HG03103 (cell line): ENCODE measurements at regions not wholly inside any gene's neighbourhood (a gene's known extent, or its start where the extent isn't known, plus 50 kb on each side); places are given as distances from the start of the nearest gene placed in this dataset.

ENCODE experiments used
- ATAC-seq: cut with Tn5 transposase; IDR thresholded peaks from one replicate; pipeline ENCODE4 v1.9.1; 2021; ENCODE audit warnings: low read depth; ENCODE audit not compliant: unreplicated experiment

DNA sequence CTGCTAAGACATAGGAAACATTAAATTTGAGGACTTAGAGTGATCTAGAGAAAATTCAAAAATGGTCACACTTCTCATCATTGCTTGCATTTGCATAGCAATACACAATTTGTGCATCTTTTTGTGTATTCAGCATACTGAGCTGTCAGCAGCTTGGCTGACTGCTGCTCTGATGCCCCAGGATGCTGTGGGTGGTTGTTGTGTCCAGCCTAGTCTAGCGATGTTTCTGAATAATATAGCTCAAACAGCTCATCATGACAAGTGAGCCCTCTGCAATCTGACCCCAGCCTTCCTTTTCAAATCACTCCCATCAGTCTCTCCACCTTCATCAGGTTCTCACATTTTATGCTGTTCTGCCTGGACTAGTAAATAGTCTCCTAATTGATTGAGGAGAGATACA is 483.7 kb upstream of the SPHKAP start:
- ATAC-seq, result no peak

DNA sequence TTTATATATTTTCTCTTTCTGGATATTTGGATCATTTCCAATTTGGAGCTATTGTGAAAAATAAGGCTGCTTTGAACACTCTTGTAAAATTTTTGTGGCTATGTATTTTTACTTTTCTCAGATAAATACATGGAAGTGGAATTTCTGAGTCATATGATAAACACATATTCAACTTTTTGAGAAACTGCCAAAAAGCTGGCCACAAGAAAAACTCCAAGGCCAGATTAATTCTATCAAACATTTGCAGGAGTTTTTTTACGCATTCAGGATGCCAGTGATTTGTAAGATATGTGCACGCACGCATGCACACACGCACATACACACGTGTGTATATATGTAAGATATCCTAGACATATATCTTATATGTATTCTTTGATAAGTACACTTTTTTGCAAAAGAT is 477.5 kb upstream of the SPHKAP start:
- ATAC-seq, result no peak

DNA sequence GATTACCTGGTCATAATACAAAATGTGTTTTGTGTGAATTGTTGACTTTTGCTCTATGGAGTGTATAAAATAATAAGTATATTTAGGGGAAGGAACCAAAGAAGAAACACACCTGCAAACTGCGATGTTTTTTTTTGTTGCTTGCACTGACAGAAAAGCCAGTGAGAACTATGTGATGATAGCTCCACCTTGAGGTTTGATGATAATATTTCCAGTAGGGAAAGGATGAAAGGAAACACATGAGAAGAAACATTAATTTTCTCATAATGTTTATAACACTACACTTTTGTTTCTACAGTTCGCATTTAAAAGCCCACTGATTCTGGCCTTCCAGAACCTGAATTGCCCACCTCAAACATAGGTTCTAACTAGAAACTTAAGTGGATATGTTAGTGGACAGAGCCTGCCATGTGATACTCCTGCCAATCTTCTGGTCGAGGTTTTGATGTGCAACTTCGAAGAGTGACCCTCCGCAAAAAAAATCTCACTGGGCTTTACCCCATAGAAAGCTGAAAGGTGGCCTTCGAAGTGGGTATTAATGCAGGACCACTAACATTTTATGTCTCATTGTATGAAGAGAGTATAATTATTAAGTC is 476.4 kb upstream of the SPHKAP start:
- ATAC-seq, result no peak

GRCh38 chr2:228655331-228655730 is 473.8 kb upstream of the SPHKAP start:
- ATAC-seq, result no peak

- ATAC-seq, result no peak
These were observed 473.2 kb upstream of the SPHKAP start for GRCh38 chr2:228654707-228655106.

DNA sequence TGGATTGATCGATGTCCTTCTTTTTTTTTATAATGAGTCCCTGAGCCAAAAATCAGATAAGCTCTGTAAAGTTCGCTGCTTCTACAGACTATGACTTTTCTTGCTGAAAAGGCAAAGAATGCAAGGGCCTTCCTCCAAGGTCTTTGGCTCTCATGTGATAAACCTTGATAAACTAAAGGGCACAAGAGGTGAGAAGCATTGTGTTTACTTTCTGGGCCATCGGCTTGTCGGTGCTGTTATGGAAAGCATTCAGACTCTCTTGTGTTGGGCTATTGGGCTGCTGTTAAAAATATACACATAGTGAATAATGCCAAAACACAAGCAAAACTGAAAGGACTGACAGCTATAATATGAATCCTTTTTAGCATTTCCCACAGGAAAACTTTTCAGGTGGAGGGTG is 472.4 kb upstream of the SPHKAP start:
- no peak for ATAC-seq

GRCh38 chr2:228652366-228652765 is 470.9 kb upstream of the SPHKAP start:
- no peak for ATAC-seq

- ATAC-seq, result no peak
These were observed 468.4 kb upstream of the SPHKAP start for GRCh38 chr2:228649876-228650275.

- ATAC-seq, result no peak
These were observed 468.0 kb upstream of the SPHKAP start for GRCh38 chr2:228649447-228649846.

DNA sequence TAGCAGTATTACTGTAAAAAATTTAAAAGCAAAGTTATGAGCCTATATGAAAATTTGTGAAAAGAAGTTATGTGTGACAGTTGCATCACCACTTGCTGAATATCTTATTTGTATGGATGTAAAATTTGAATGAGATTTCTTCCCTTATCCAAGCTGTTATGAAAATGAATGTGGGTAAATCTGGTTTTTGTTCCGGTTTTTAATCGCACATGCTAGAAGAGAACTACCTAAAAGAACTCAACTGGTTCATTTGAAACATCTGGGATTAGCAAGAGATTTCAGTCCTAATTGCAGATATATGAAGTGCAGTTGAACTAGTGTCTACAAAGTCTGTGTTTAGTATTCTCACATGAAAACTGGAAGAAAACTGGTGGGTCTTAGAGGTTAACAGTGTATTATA is 467.1 kb upstream of the SPHKAP start:
- ATAC-seq, result no peak

- no peak for ATAC-seq
These were observed 464.6 kb upstream of the SPHKAP start for GRCh38 chr2:228646061-228646460.

- ATAC-seq, result no peak
These were observed 462.7 kb upstream of the SPHKAP start for GRCh38 chr2:228644199-228644598.

DNA sequence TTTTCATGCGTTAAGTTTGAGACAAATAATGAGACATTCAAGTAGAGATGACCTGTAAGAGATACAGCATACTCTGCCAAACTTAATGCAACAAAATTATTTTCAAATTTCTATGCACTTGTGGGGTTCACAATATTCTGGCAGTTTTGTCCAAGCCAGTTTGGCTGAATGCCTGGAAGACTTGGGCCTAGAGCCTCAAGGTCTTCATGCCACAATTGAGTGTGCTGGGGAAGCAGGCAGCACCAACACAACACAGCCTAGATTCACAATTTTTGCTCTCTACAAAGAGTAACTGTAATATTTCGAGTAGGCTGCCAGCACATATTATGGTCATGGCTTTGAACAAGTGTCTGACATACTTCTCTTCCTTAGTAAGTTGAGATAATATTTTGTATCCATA is 461.4 kb upstream of the SPHKAP start:
- no peak for ATAC-seq

DNA sequence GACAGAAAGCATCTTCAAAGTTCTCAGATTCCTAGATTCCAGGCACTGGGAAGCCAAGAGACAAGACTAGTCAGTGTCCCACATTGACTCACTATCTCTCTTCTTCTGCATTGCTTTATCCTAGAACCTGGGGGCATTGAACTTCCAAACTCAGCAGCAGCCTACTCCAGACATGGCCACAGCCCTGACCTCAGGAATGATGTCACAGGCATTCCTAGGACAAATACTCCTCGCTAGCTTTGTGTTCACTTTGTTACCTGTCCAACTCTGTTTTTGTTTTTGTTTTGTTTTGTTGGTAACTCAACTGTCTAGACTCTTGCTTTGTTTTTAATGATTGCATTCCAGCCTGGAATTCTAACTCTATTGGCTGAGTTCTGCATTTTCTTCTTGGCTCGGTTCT is 449.3 kb upstream of the SPHKAP start:
- ATAC-seq, result no peak

GRCh38 chr2:228629251-228629650 is 447.8 kb upstream of the SPHKAP start:
- ATAC-seq, result no peak

DNA sequence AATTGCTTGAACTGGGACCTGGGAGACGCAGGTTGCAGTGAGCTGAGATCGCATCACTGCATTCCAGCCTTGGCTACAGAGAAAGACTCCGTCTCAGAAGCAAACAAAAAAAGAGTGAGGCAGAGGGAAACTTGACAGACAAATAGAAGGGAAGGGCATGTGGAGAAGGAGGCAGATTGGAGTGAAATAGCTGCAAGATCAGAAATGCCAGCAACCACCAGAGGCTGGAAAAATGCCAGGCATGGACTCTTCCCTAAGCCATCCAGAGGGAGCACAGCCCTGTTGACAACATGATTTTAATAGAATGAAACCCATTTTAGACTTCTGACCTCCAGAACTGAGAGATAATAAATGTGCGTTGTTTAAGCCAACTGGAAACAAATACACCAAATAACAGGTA is 447.2 kb upstream of the SPHKAP start:
- no peak for ATAC-seq

DNA sequence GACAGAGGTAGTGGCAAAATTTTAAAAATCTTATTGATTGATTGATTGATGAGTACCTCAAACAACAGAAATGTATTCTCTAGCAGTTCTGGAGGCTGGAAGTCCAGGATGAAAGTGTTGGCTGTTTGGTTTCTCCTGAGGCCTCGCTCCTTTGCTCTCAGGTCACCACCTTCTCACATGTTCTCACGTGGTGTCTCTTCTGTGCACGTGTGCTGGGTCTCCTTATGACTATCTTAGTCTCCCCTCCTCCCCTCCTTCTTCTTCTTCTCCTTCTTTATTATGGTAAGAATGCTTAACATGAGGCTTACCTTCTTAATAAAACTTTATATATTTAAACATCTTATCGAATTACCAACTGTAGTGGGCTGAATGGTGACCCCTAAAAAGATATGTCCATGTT is 446.0 kb upstream of the SPHKAP start:
- no peak for ATAC-seq

DNA sequence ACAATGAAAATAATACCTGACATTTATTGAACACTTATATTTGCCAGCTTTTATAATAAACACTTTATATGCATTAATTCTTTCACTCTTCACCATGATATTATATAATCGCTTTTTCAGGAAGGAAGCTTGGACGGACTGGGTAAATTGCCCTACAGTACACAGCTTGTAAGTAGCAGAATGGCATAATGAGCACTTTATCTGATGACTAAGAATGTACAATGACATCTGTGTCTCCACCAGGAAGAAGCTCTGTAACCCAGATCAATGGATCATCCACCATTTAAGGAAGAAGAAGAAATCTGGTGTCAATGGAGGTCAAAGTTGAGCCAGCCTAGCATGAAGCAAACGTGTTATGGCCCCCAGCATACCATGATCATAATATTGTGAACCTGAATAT is 444.0 kb upstream of the SPHKAP start:
- ATAC-seq, result no peak

DNA sequence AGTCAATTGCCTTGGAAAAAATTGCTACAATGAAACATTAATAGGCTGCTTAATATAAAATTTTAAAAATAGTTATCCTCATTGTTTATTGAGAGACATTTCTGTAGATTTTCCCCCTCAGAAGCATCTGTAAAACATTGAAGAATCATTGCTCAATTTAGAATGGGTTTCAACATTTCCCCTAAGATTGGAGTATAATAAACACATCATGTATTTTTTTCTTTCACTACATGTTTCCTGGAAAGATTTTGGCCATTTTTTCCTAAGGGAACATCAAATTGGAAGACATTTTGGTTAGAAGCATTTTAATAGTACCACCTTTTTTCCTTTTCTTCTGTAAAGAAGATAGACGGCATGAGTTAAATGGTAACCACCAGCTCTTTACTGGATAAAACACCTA is 443.2 kb upstream of the SPHKAP start:
- ATAC-seq, result no peak

GRCh38 chr2:228615496-228615895 is 434.0 kb upstream of the SPHKAP start:
- no peak for ATAC-seq

- ATAC-seq, result no peak
These were observed 433.3 kb upstream of the SPHKAP start for GRCh38 chr2:228614741-228615140.

DNA sequence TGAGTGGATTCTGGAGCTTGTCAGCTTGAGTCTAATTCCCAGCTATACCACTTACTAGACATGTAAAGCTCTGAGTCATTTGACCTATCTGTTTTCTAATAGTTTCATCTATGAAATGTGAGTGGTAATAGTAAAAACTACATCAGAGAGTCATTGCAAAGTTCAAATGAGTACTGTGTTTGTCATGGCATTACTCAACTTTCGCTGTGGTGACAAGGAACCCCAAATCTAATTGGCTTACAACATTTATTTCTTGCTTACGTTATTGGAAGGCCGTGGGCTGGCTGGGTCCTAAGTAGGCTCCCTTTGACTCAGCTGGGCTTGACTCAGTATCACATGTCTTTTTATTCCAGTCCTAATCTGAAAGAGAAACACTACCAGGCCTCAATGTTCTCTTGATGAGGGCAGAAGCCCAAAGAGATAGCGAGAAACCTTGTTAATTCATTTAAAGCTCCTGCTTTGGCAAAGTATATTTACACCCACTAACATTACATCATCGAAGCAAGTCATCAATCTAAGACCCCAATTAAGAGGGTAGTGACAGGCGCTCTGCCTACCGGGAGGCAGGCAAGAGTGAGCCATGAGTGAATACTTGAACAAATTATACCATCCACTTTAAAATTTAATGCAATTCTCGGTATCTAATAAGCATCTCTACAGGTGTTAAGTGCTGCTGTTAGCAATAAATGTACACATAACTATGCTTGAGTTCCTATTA is 431.8 kb upstream of the SPHKAP start:
- no peak for ATAC-seq

DNA sequence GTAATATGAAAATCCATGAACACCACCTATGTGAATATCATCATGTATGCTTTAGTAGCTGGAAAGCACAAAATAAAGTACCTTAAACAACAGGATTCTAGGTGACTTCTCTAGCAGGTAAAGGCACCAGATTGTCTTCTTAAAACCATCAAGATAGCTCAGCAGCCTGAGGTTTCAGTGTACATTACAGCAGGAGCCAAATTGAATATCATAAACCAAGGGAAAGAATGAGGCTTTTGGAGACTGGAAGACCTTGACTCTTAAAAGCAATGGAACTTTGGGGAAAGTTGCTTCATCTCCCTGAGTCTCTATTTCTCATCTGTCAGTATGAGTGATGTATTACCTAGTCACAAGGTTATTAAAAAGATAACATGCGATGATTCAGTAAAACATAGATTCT is 429.7 kb upstream of the SPHKAP start:
- ATAC-seq, result no peak
